ENCODE measurements at regions not wholly inside any gene's neighbourhood (a gene's known extent, or its start where the extent isn't known, plus 50 kb on each side); places are given as distances from the start of the nearest gene placed in this dataset.

GRCh38 chr2:103962670-103963069 lies 891.2 kb upstream of the POU3F3 start:
- no peak for TF ChIP-seq POLR2A (IDR thresholded peaks at IDR 0.05; ENCODE audit: low read length)
- TF ChIP-seq GATA1 (IDR thresholded peaks at IDR 0.05; ENCODE audit: low read depth, low read length) = no peak
